GM19438 (cell line): ENCODE measurements at regions not wholly inside any gene's neighbourhood (a gene's known extent, or its start where the extent isn't known, plus 50 kb on each side); places are given as distances from the start of the nearest gene placed in this dataset.
"Not testable (repeated sequence)": the region's sequence is repeated elsewhere in the genome, so short reads cannot be mapped to it uniquely, and the experiment has no call there.

Experiments
- ATAC-seq: cut with Tn5 transposase; IDR thresholded peaks from one replicate; pipeline ENCODE4 v1.9.1; 2021; ENCODE audit warnings: low read depth; ENCODE audit not compliant: unreplicated experiment

GRCh38 chr2:16746833-16747232 lies 81.2 kb upstream of the CYRIA start:
- ATAC-seq = no peak

- no peak for ATAC-seq
These were observed 80.7 kb upstream of the CYRIA start for GRCh38 chr2:16746329-16746728.

- no peak for ATAC-seq
These were observed 79.8 kb upstream of the CYRIA start for GRCh38 chr2:16745466-16745865.

- ATAC-seq = no peak
These were observed 78.9 kb upstream of the CYRIA start for GRCh38 chr2:16744521-16744920.

GRCh38 chr2:16742026-16742425 lies 76.4 kb upstream of the CYRIA start:
- no peak for ATAC-seq

- no peak for ATAC-seq
These were observed 75.9 kb upstream of the CYRIA start for GRCh38 chr2:16741498-16741897.

GRCh38 chr2:16739778-16740581 lies 74.3 kb upstream of the CYRIA start:
- ATAC-seq = no peak

GRCh38 chr2:16738361-16739225 lies 73.0 kb upstream of the CYRIA start:
- no peak for ATAC-seq

GRCh38 chr2:16737812-16738211 lies 72.2 kb upstream of the CYRIA start:
- no peak for ATAC-seq

GRCh38 chr2:16736633-16737032 lies 71.0 kb upstream of the CYRIA start:
- no peak for ATAC-seq

GRCh38 chr2:16729335-16729734 lies 63.7 kb upstream of the CYRIA start:
- no peak for ATAC-seq

- ATAC-seq = no peak
These were observed 62.9 kb upstream of the CYRIA start for GRCh38 chr2:16728351-16729136.

GRCh38 chr2:16727849-16728248 lies 62.2 kb upstream of the CYRIA start:
- not testable (repeated sequence) for ATAC-seq

- ATAC-seq = no peak
These were observed 61.6 kb upstream of the CYRIA start for GRCh38 chr2:16727256-16727655.

GRCh38 chr2:16726577-16726976 lies 60.9 kb upstream of the CYRIA start:
- ATAC-seq = no peak

GRCh38 chr2:16726147-16726546 lies 60.5 kb upstream of the CYRIA start:
- ATAC-seq = no peak

GRCh38 chr2:16725549-16725948 lies 59.9 kb upstream of the CYRIA start:
- ATAC-seq = no peak

- ATAC-seq = no peak
These were observed 57.0 kb upstream of the CYRIA start for GRCh38 chr2:16722677-16723076.

GRCh38 chr2:16722126-16722525 lies 56.5 kb upstream of the CYRIA start:
- no peak for ATAC-seq

GRCh38 chr2:16721529-16721928 lies 55.9 kb upstream of the CYRIA start:
- not testable (repeated sequence) for ATAC-seq

GRCh38 chr2:16720737-16721136 lies 55.1 kb upstream of the CYRIA start:
- not testable (repeated sequence) for ATAC-seq
